COLO668 (cell line): ENCODE measurements at regions not wholly inside any gene's neighbourhood (a gene's known extent, or its start where the extent isn't known, plus 50 kb on each side); places are given as distances from the start of the nearest gene placed in this dataset.
A peak's percentile ranks its signal among the peaks of the same experiment; 100 is the strongest.
"Not testable (repeated sequence)": the region's sequence is repeated elsewhere in the genome, so short reads cannot be mapped to it uniquely, and the experiment has no call there.

Experiments used
- DNase-seq: peaks from one replicate; lab custom pipeline; 2025; ENCODE audit not compliant: unreplicated experiment; lab: John Stamatoyannopoulos, UW

- DNase-seq = no peak
These were observed 115.5 kb downstream of the BUB3 start for GRCh38 chr10:123269675-123270074.

- no peak for DNase-seq
These were observed 116.0 kb downstream of the BUB3 start for GRCh38 chr10:123270221-123270620.

GRCh38 chr10:123270806-123271205 is 116.6 kb downstream of the BUB3 start:
- DNase-seq = no peak

- no peak for DNase-seq
These were observed 118.0 kb downstream of the BUB3 start for GRCh38 chr10:123272171-123272570.

- DNase-seq = peak; percentile 1
These were observed 120.3 kb downstream of the BUB3 start for GRCh38 chr10:123274306-123275135.

- DNase-seq = no peak
These were observed 120.9 kb downstream of the BUB3 start for GRCh38 chr10:123275136-123275564.

GRCh38 chr10:123278445-123278844 is 124.2 kb downstream of the BUB3 start:
- no peak for DNase-seq

GRCh38 chr10:123283371-123283770 is 129.2 kb downstream of the BUB3 start:
- DNase-seq = not testable (repeated sequence)

GRCh38 chr10:123284022-123284421 is 129.8 kb downstream of the BUB3 start:
- DNase-seq = no peak

GRCh38 chr10:123287594-123288247 is 133.5 kb downstream of the BUB3 start:
- DNase-seq = no peak

GRCh38 chr10:123289432-123289831 is 135.2 kb downstream of the BUB3 start:
- no peak for DNase-seq

GRCh38 chr10:123294109-123294508 is 139.9 kb downstream of the BUB3 start:
- DNase-seq = no peak

GRCh38 chr10:123294886-123295285 is 140.7 kb downstream of the BUB3 start:
- no peak for DNase-seq

- no peak for DNase-seq
These were observed 141.4 kb downstream of the BUB3 start for GRCh38 chr10:123295644-123296043.

GRCh38 chr10:123297175-123297574 is 143.0 kb downstream of the BUB3 start:
- no peak for DNase-seq

GRCh38 chr10:123298583-123298982 is 144.4 kb downstream of the BUB3 start:
- no peak for DNase-seq

GRCh38 chr10:123299598-123299997 is 145.4 kb downstream of the BUB3 start:
- DNase-seq = no peak

- peak; percentile 2 for DNase-seq
These were observed 147.1 kb downstream of the BUB3 start for GRCh38 chr10:123301077-123301857.

GRCh38 chr10:123303581-123304337 is 149.6 kb downstream of the BUB3 start:
- no peak for DNase-seq

- no peak for DNase-seq
These were observed 151.5 kb downstream of the BUB3 start for GRCh38 chr10:123305671-123306070.

GRCh38 chr10:123306290-123306689 is 152.1 kb downstream of the BUB3 start:
- DNase-seq = no peak
